ENCODE measurements at regions not wholly inside any gene's neighbourhood (a gene's known extent, or its start where the extent isn't known, plus 50 kb on each side); places are given as distances from the start of the nearest gene placed in this dataset.

DNA sequence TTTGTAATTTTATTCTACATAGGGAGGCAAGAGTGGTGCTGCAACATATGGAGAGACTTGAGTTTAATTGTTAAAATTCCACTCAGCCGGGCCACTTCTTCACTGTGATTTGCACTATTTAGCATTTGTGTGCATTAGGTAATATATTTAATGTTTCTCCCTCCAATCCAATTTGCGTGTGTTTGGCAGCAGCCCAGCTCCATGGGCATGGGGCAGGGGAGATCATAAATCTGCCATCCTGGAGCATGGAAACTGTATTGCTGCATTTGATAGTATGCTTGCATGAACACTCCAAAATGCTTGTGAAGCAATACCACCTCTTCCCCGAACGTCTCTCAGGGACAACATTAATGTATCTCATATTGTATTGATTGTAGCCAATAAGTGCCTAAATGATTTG, 339.1 kb upstream of the RBFOX1 start:
- no peak for DNase-seq

DNA sequence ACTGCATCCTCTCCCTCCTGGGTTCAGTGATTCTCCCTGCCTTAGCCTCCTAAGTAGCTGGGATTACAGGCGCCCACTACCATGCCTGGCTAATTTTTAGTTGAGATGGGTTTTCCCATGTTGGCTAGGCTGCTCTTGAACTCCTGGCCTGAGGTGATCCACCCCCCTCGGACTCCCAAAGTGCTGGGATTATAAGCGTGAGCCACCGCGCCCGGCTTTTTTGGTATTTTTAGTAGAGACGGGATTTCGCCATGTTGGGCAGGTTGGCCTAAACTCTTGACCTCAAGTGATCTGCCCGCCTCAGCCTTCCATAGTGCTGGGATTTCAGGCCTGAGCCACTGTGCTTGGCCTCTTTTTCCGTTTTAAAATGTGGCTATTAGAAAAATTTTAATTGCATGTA, 343.8 kb upstream of the RBFOX1 start:
- DNase-seq, result no peak

DNA sequence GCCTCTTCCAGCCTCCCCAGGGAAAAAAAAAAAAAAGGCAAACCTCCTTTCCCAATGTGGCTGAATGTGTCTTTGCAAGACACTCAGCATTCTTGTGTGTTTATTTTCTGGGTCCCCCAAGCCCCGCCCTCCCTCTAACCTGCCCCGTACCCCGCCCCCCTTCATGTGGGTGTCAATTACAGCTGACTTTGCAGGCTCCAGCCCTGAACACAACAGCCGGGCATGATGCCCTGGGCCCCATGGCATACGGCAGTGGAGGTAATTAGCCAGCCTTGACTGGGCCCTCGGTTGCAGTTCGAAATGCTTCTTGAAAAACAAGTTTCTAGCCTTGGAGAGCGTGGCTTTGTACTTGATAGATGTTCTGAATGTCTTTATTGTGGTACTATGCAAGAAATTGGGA, 354.7 kb upstream of the RBFOX1 start:
- no peak for DNase-seq

DNA sequence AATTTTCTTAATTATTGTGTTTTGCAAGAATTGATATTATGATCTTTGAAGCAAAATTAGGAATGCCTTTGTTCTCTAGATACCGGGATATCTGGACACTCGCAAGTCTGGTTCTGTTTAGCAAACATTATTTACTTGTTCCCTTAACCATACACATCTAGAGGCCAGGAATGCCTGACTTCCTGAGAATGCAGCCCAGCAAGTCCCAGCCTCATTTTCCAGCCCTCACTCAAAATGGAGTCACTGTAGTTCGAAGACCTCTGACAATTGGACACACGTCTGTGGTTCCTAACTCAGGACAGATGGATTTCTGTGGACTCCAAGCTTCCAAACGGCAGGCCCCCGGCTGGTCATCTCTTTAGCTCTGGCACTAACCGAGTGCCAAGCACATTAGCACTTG, 355.4 kb upstream of the RBFOX1 start:
- no peak for DNase-seq

DNA sequence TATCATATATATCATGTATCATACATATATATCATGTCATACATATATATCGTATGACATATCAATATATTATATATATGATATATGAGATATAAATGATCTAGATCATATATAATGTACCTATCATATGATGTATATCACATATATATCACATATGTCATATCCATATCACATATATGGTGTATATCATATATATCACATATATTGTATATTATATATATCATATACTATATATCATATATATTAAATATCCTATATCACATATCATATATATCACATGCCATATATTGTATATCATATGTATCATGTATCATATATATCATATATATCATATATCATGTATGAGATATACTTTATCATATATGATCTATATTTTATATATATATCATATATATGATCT, 355.9 kb upstream of the RBFOX1 start:
- DNase-seq, result no peak

DNA sequence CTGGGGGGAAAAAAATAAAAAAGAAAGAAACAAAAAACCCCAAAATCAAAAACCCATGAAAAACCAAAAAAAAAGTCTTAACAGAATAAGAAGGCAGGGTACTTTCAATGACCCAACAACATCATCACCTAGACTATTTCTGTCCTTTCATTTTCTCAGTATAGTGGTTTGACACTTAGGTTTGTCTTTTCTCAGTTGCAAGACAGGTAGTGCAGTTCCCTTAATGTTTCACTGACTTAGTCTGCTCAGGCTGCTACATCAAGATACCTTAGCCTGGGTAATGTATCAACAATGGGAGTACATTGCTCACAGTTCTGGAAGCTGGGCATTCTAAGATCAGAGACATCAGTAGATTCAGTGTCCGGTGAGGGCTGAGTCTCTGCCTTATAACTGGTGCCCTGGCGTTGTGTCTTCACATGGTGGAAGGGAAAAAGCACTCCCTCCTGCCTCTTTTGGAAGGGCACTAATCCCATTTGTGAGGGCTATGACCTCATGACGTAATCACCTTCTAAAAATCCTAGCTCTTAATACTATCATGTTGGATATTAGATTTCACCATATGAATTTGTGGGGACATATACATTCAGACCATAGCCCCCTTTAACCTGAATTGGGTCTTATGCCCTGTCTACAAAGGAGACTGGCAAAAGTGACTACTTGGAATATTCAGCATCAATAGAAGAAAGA, 362.3 kb upstream of the RBFOX1 start:
- DNase-seq, result no peak

DNA sequence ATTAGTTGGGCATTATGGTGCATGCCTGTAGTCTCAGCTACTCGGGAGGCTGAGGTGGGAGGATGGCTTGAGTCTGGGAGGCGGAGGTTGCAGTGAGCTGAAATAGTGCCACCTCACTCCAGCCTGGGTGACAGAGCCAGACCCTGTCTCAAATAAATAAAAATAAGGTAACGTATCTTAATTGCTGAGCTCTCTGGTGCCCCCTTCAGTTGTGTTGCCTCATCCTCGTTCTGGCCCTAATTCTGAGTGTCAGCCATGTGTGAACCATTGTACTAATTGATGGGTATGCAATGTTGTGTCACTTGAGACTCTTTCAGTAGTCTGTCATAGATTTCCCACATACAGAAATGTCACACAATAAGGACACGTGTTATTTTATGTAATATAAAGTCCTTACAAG, 363.1 kb upstream of the RBFOX1 start:
- no peak for DNase-seq

DNA sequence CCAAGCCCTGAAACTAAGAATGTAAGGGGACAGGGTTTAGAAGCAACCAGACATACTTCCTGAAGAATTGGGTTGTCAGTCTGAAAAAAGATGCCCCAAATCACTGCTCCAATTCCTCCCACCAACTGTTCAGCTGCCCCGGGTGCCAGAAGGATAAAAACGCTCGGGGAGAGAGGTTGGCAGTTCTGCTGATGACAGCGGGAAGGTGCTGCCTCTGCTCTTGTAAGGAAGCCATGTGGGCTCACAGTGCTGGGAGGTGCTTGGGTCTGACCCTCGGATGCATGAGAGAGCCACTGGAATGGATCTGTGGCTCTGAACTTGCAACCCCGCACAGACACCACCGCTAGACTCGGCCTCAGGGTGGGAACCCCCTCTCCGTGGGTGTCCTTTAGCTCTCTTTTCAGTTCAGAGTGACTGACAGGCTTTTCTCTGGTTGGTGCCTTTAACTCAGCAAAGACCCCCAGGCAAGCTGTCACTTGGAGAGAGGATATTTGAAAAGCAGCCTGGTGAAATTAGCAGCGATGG, 364.8 kb upstream of the RBFOX1 start:
- no peak for DNase-seq

DNA sequence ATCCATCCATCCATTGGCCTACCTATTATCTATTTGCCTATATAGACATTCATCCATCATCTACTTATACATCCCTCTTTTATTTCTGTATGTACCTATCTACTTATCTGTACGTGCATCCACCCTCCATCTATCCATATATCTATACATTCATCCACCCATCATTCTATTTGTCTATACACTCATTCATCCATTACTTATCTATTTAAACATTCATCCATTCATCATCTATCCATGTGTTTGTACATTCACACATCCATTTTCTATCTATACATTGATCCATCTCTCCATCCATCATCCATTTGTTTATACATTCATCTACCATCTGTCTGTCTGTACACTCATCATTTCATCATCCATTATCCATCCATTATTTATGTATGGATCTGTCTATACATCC, 365.7 kb upstream of the RBFOX1 start:
- DNase-seq, result no peak

DNA sequence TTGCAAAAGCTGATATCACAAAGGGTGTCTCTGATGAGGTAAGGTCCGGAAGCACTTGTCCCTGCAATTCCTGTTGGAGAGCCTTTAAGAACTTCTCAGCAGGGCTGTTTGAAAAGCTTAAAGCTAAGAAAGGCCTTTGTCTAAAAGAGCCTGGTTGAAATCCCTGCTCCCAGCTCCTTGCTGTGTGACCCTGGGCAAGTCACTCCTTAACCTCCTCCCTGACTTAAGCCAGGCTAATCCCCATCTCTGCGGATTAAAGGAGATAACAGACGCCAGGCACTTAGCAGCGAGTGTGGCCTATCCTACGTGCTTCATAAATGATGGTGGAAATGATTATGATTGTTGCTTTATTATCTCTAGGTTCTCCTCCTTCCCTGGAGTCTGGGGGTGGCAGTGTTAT, 368.0 kb upstream of the RBFOX1 start:
- DNase-seq, result no peak

DNA sequence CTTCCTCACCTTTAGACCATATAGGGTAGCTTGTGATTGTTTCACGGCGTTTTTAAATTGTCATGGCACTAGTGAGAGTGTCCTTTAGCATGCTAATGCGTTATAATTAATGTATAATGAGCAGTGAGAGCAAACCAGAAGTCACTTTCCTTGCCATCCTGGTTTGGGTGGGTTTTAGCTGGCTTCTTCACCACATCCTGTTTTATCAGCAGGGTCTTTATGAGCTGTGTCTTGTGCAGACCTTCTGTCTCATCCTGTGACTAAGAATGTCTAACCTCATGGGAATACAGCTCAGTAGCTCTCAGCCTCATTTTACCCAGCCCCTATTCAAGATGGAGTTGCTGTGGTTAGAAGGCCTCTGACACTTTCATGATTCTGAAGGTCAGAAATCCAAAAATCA, 370.9 kb upstream of the RBFOX1 start:
- DNase-seq, result no peak

DNA sequence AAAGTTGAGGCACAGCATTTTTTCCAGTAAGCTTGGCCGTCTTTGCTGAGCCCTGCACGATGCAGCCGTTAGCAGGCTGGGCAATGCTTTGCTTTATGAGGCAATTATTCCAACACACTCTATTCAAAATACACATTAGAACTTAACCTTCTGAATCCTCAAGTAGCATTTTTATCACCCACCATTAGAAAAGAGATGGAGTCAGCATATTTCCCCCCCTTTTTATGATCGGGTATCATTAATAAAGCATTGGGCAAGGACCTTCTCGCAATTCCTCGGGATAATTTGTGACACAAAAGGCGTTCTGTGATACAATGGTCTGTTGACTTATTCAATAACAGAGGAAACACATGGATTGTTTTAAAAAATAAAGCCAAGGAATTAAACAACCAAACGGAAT, 374.5 kb upstream of the RBFOX1 start:
- no peak for DNase-seq

DNA sequence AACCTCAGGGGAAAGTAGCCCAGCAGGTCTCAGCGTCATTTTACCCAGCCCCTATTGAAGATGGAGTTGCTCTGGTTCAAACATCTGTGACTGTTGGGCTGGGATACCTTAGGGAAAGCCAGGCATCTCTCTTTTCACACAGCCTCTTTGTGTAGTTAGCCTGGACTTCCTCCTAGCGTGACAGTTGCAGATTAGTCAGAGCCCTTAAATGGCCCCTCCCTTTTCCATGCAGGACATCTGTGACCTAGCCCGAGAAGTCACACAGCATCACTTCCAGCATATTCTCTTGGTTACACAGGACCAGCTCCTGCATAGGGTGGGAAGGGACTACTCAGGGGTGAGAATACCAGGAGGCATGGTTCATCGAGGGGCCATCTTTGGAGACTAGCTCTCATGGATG, 375.0 kb upstream of the RBFOX1 start:
- no peak for DNase-seq

DNA sequence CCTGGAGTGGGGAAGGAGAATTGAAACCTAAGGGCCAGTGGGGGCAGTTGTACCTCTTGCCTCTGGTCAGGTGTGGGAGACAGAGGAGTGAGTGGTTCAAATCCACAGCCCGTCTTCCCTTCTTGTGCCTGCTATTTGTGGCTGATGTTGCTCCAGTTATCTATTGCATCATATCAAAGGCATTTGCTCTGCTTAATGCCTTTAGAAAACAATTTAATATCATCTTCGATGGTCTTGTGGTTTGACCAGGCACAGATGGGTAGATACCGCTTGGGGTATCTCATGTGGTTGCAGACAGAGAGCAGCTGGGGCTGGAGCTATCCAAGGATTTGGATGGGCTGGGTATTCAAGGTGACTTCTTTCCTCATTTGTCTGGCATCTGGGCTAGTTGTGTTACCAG, 376.1 kb upstream of the RBFOX1 start:
- DNase-seq, result no peak

DNA sequence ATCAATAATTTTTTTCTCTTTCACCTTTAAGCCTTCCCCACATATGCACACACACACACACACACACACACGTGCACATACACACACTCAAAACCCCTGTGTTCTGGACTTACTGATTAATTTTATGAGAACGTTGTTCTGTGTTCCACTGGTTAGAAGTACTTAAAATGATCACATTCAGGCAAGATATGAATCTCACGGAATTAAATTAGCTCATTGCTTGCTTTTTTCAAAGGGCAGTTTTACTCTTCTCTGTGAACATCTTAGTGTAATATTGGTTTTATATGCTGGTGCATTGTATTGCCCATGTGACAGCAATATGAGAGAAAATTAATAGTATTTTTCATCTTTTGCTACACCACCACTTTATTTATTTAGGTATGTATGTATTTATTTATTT, 377.3 kb upstream of the RBFOX1 start:
- DNase-seq, result no peak

DNA sequence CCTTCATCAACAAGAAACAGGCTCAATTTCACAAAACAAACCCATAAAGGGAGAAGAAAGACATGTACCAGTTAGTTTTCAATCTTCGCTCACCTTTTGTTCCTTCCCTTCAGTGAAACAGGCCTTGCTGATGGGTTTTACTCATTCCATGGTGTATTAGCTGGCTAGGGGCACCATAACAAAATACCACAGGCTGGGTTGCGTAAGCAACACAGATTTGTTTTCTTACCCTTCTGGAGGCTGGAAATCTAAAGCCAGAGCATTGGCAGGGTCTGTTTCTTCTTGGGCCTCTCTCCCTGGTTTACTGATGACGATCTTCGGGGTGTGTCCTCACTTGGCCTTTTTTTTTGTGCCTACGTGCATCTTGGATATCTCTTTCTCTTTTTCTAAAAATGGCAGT, 383.4 kb upstream of the RBFOX1 start:
- no peak for DNase-seq

DNA sequence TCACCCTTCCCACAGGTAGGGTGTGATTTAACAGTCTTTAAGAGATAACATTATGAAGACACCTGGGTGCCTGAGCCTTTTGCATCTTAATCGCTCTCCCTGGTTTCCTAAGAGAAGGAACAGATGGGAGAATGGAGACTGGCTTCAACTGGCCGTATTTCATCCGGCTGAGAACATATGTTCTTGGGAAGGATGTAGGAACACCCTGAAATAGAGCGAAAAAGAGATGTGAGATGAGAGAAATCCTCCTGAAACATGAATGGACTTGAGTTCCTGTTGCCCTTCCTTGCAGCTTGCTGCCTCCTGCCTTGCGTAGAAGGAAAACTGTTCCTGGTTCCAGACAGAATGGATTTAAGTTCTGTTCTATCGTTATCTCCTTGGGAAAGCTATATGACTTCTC, 385.4 kb upstream of the RBFOX1 start:
- DNase-seq, result no peak

DNA sequence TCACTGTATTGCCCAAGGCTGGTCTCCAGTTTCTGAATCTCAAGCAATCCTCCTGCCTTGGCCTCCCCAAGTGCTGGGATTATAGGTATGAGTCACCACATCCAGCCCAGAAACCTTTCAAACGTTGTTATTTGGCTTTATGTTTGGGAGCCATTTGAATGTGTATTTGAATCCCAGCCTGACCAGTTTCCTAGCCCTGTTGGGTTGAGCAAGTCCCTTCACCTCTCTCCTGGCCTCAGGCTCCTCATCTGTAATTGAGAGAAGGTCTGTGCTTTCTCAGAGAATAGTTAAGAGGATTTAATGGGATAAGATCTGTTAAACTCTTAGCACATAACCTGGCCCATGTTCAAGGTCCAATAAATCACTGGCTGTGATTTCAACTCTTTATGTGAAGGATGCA, 385.8 kb upstream of the RBFOX1 start:
- DNase-seq, result no peak

DNA sequence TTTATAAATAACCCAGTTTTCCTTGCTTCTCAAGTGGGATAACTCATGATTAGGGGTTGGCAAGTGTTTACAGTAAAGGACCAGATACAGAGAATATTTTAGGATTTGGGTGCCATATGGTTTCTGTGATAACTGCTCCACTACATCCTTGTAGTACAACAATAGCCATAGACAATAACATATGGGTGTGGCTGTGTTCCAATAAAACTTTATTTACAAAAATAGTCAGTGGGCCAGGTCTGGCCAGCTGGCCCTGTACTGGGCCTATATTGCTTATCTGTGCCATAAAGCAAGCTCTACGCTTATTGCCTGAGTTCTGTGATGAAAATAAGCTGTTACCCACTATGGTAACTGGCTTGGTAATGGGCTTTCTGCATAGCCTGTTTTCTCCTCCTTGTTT, 386.5 kb upstream of the RBFOX1 start:
- no peak for DNase-seq

DNA sequence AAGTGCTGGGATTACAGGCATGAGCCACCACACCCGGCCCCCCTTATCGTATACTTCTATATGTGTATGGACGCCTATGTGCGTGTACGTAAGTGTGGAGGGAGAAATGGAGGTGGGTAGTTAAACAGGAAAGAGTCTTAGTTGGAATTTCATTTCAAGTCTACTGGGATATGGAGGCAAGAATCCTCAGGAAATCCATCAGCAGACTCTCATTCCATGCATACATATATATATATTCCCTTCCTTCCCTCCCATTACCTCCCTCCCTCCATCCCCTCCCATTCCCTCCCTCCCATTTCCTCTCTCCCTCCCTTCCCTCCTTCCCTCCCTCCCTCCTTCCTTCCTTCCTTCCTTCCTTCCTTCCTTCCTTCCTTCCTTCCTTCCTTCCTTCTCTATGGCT, 391.7 kb upstream of the RBFOX1 start:
- no peak for DNase-seq

DNA sequence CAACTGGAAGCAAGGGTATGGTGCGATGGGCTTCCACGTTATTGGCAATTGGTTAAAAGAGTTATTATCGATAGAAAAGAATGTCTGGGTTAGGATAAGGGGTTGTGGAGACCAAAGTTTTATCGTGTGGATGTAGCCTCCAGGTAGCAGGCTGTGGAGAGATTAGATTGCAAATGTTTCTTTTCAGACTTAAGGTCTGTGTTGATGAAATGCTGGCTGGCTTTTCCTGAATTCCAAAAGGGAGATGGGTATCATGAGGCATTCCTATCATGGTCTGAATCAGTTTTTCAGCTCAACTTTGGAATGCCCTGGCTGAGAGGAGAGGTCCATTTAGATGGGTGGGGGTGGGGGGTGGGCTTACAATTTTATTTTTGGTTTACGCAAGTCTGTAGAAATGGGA, 395.0 kb upstream of the RBFOX1 start:
- no peak for DNase-seq

DNA sequence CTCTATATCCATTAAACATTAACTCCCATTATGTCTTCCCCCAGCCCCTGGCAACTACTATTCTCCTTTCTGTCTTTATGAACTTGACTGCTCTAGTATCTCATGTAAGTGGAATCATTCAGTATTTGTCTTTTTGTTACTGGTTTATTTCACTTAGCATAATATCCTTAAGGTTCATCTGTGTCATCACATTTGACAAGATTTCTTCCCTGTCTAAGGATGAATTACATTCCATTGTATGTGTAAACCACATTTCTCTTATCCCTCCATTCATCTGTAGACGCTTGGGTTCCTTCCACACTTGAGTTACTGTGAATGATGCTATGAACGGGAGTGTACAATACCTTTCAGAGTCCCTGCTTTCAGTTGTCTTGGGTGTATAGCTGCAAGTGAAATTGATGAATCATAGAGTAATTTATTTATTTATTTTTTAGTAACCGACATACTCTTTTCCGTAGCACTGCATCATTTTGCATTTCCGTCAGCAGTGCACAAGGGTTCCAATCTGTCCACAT, 399.7 kb upstream of the RBFOX1 start:
- no peak for DNase-seq

DNA sequence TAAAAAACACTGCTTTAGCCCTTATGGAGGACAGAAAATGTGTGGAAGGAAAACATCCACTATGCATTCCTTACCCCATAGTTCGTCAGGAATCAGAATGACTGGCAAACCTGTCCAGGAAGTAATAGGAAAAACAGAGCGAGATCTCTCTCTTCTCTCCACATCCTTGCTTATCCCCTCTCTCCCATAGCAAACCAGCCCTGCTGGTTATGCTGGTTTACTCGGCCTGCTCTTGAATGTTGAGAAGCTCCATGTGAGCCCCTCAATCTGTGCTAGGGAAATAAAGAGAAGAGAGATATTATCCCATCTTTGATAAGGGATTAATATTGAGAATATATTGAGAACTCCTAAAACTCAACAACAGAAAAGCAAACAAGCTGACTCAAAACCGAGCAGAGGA, 402.8 kb upstream of the RBFOX1 start:
- DNase-seq, result no peak

DNA sequence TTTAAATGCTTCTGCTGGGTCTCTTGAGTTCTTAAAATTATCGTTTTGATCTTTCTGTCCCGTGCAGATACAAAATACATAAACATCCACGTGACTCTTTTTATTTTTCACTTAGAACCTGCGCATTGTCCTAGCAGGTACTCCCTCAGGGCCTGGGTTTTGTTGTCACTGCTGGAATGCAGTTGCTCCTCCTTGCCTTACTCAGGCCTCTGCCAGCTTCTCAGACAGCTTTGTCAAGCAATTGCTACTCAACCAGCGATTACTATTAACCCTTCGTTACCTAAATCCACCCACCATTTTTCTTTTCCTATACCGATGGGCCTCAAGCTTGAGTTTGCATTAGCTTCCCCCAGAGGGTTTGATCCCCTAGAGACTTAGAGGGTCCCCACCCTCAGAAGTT, 405.9 kb upstream of the RBFOX1 start:
- DNase-seq, result no peak

DNA sequence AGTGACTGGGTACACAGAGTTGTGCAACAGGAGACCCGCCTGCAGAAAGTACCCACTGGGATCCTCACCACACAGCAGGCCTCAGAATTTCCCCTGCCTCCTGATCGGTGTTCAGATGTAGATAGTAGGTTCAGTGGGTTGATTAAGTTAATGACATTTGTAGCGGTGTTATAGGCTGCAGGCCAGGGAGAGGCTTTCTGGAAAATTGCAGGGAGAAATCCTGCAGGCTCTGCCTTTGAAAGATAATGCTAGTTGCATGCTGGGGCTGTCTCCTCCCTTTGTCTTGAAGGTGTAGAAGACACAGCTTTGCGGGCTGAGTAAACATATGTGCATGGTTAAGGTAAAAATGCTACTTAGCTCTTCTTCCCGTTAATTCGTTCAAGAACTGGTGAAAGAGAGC, 406.3 kb upstream of the RBFOX1 start:
- no peak for DNase-seq

Measured in activated CD4-positive, alpha-beta T cell treated with anti-CD3 and anti-CD28 coated beads, Interleukin-2, Interleukin-6, amounts not matched to agents 100 ng/mL and 50 ng/mL, durations not matched to agents 16 hours and 8 hours (primary cell).